ENCODE measurements at regions not wholly inside any gene's neighbourhood (a gene's known extent, or its start where the extent isn't known, plus 50 kb on each side); places are given as distances from the start of the nearest gene placed in this dataset.
"Not testable (repeated sequence)": the region's sequence is repeated elsewhere in the genome, so short reads cannot be mapped to it uniquely, and the experiment has no call there.

DNA sequence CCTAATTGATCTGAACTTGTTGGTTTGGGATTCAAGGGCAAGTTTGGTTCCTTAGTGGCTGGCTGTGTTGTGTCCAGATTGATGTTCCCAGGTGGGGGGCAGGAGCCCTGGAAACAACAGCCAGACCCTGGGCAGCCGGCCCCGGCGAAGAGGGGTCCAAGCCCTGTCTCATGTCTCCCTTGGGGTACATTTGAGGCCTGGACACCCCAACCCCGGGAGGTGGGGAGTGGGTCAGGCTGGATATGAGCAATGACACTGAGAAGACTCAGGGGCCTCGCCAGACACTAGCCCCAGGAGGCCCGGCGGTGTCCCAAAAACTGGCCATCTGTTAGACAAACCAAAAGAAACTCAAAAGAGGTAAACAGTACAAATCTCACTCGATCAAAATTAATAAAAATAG is 79.6 kb downstream of the YTHDF1 start:
- no peak for ATAC-seq
- no peak for TF ChIP-seq ZFP30 (CRISPR knock-in tag; IDR thresholded peaks at IDR 0.05)
- TF ChIP-seq RARB (CRISPR knock-in tag; IDR thresholded peaks at IDR 0.05) = no peak
- TF ChIP-seq, protein P1, sequence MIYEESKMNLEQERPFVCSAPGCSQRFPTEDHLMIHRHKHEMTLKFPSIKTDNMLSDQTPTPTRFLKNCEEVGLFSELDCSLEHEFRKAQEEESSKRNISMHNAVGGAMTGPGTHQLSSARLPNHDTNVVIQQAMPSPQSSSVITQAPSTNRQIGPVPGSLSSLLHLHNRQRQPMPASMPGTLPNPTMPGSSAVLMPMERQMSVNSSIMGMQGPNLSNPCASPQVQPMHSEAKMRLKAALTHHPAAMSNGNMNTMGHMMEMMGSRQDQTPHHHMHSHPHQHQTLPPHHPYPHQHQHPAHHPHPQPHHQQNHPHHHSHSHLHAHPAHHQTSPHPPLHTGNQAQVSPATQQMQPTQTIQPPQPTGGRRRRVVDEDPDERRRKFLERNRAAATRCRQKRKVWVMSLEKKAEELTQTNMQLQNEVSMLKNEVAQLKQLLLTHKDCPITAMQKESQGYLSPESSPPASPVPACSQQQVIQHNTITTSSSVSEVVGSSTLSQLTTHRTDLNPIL (CRISPR knock-in tag; IDR thresholded peaks at IDR 0.05; ENCODE audit: low read depth) = no peak
- TF ChIP-seq TOX (CRISPR knock-in tag; IDR thresholded peaks at IDR 0.05; ENCODE audit: borderline replicate concordance) = no peak
- no peak for TF ChIP-seq ESRRG (CRISPR knock-in tag; IDR thresholded peaks at IDR 0.05)
- TF ChIP-seq ZNF8 (CRISPR knock-in tag; IDR thresholded peaks at IDR 0.05) = no peak
- no peak for TF ChIP-seq BACH2 (CRISPR knock-in tag; IDR thresholded peaks at IDR 0.05; ENCODE audit: borderline replicate concordance)
- TF ChIP-seq, protein P2, sequence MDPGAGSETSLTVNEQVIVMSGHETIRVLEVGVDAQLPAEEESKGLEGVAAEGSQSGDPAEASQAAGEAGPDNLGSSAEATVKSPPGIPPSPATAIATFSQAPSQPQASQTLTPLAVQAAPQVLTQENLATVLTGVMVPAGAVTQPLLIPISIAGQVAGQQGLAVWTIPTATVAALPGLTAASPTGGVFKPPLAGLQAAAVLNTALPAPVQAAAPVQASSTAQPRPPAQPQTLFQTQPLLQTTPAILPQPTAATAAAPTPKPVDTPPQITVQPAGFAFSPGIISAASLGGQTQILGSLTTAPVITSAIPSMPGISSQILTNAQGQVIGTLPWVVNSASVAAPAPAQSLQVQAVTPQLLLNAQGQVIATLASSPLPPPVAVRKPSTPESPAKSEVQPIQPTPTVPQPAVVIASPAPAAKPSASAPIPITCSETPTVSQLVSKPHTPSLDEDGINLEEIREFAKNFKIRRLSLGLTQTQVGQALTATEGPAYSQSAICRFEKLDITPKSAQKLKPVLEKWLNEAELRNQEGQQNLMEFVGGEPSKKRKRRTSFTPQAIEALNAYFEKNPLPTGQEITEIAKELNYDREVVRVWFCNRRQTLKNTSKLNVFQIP (CRISPR knock-in tag; IDR thresholded peaks at IDR 0.05; ENCODE audit: borderline replicate concordance, low read depth) = no peak
- no peak for TF ChIP-seq OSR1 (CRISPR knock-in tag; IDR thresholded peaks at IDR 0.05)
- TF ChIP-seq SNAI2 (CRISPR knock-in tag; IDR thresholded peaks at IDR 0.05) = no peak
- TF ChIP-seq TCF4 (CRISPR knock-in tag; IDR thresholded peaks at IDR 0.05; ENCODE audit: borderline replicate concordance) = no peak
- TF ChIP-seq GLIS3 (CRISPR knock-in tag; IDR thresholded peaks at IDR 0.05) = no peak
- TF ChIP-seq ZC3H10 (CRISPR knock-in tag; IDR thresholded peaks at IDR 0.05) = no peak
- TF ChIP-seq, protein P3, sequence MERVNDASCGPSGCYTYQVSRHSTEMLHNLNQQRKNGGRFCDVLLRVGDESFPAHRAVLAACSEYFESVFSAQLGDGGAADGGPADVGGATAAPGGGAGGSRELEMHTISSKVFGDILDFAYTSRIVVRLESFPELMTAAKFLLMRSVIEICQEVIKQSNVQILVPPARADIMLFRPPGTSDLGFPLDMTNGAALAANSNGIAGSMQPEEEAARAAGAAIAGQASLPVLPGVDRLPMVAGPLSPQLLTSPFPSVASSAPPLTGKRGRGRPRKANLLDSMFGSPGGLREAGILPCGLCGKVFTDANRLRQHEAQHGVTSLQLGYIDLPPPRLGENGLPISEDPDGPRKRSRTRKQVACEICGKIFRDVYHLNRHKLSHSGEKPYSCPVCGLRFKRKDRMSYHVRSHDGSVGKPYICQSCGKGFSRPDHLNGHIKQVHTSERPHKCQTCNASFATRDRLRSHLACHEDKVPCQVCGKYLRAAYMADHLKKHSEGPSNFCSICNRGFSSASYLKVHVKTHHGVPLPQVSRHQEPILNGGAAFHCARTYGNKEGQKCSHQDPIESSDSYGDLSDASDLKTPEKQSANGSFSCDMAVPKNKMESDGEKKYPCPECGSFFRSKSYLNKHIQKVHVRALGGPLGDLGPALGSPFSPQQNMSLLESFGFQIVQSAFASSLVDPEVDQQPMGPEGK (CRISPR knock-in tag; IDR thresholded peaks at IDR 0.05; ENCODE audit: borderline replicate concordance) = no peak

DNA sequence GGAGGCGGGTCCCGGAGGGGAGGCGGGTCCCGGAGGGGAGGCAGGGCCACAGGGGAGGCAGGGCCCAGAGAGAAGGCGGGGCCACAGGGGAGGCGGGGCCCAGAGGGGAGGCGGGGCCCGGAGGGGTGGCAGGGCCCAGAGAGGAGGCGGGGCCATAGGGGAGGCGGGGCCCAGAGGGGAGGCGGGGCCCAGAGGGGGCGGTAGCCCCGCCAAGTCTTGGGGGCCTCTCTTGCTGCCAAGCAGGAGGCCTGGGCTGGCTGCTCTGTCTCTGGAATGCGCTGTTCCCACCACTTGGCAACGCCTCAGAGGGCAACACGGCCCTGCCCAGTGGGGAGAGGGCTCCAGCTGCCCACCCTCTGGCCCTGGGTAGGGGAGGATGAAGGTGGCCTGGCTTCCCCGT is 80.5 kb downstream of the YTHDF1 start:
- ATAC-seq = no peak
- TF ChIP-seq, protein P1 (CRISPR knock-in tag; IDR thresholded peaks at IDR 0.05; ENCODE audit: low read depth) = no peak
- TF ChIP-seq ZC3H10 (CRISPR knock-in tag; IDR thresholded peaks at IDR 0.05) = no peak
- TF ChIP-seq ZFP30 (CRISPR knock-in tag; IDR thresholded peaks at IDR 0.05) = no peak
- TF ChIP-seq, protein P3 (CRISPR knock-in tag; IDR thresholded peaks at IDR 0.05; ENCODE audit: borderline replicate concordance) = no peak
- no peak for TF ChIP-seq BACH2 (CRISPR knock-in tag; IDR thresholded peaks at IDR 0.05; ENCODE audit: borderline replicate concordance)
- TF ChIP-seq, protein P2 (CRISPR knock-in tag; IDR thresholded peaks at IDR 0.05; ENCODE audit: borderline replicate concordance, low read depth) = no peak
- no peak for TF ChIP-seq ESRRG (CRISPR knock-in tag; IDR thresholded peaks at IDR 0.05)
- no peak for TF ChIP-seq ZNF70 (CRISPR knock-in tag; IDR thresholded peaks at IDR 0.05)
- no peak for TF ChIP-seq OSR1 (CRISPR knock-in tag; IDR thresholded peaks at IDR 0.05)
- no peak for TF ChIP-seq TOX (CRISPR knock-in tag; IDR thresholded peaks at IDR 0.05; ENCODE audit: borderline replicate concordance)
- TF ChIP-seq ZFP3 (CRISPR knock-in tag; IDR thresholded peaks at IDR 0.05) = no peak
- no peak for TF ChIP-seq CSDC2 (CRISPR knock-in tag; IDR thresholded peaks at IDR 0.05)
- TF ChIP-seq RARB (CRISPR knock-in tag; IDR thresholded peaks at IDR 0.05) = no peak

DNA sequence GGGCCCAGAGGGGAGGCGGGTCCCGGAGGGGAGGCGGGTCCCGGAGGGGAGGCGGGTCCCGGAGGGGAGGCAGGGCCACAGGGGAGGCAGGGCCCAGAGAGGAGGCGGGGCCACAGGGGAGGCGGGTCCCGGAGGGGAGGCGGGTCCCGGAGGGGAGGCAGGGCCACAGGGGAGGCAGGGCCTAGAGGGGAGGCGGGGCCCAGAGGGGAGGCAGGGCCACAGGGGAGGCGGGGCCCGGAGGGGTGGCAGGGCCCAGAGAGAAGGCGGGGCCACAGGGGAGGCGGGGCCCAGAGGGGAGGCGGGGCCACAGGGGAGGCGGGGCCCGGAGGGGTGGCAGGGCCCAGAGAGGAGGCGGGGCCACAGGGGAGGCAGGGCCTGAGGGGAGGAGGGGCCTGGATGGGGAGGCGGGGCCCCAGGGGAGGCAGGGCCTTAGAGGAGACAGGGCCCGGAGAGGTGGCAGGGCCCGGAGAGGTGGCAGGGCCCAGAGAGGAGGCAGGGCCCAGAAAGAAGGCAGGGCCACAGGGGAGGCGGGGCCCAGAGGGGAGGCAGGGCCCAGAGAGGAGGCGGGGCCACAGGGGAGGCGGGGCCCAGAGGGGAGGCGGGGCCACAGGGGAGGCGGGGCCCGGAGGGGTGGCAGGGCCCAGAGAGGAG is 81.1 kb downstream of the YTHDF1 start:
- ATAC-seq = not testable (repeated sequence)

Measured in SK-N-SH treated with all-trans-retinoic acid at 6 μM for 48 hours (cell line).